Bronchial epithelial cell (primary cell): ENCODE measurements at regions not wholly inside any gene's neighbourhood (a gene's known extent, or its start where the extent isn't known, plus 50 kb on each side); places are given as distances from the start of the nearest gene placed in this dataset.

ENCODE experiments used
- DNase-seq: peaks from one replicate; pipeline ENCODE4 v3.0.0-alpha.2; 2010; ENCODE audit warnings: low read depth
- FAIRE-seq: peaks from 2 replicates; lab custom pipeline; 2011; peaks lifted over from hg19 to GRCh38; lab: Jason Lieb, UNC
- H3K27me3 ChIP-seq: 2 replicates; pipeline ENCODE4 v1.5.1; 2011; ENCODE audit warnings: low read length; ENCODE audit not compliant: control insufficient read depth, insufficient read depth
- H3K36me3 ChIP-seq: 2 replicates; pipeline ENCODE4 v1.5.1; 2011; ENCODE audit warnings: low read length; ENCODE audit not compliant: control insufficient read depth, insufficient read depth
- H3K4me3 ChIP-seq: 2 replicates; pipeline ENCODE4 v1.5.1; 2011; ENCODE audit warnings: mild to moderate bottlenecking, low read depth, low read length, control low read depth
- TF ChIP-seq, protein P1 (sequence below): IDR thresholded peaks from 2 replicates; pipeline ENCODE4 v1.5.1; 2011; ENCODE audit warnings: mild to moderate bottlenecking, moderate library complexity, low read length, control low read depth, inconsistent platforms; ENCODE audit not compliant: insufficient read depth, severe bottlenecking

DNA sequence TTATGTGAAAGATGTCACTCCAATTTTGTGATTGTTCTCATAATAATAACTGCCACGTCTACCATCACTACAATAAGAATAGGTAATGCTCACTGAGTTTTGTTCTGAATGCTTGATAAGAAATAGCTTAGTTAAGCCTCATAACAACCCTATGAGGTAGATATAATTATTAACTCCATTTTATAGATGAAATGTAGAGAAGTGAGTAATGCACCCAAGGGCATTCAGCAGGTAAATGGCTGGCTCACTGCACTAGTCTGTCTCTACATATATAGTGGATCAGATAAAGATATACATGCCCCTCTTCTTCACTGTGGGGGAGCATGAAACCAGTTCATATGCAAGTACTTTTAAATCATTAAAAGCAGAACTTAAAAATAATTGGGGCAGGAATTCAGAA lies 65.8 kb upstream of the SLC4A4 start:
- no peak for FAIRE-seq
- Histone ChIP-seq H3K36me3 (no peaks in the 10 kb centered on the region), H3K27me3 (no peaks in the 10 kb centered on the region), H3K4me3 (no peak overlapping the region)
- no peak for DNase-seq
- TF ChIP-seq, protein P1, sequence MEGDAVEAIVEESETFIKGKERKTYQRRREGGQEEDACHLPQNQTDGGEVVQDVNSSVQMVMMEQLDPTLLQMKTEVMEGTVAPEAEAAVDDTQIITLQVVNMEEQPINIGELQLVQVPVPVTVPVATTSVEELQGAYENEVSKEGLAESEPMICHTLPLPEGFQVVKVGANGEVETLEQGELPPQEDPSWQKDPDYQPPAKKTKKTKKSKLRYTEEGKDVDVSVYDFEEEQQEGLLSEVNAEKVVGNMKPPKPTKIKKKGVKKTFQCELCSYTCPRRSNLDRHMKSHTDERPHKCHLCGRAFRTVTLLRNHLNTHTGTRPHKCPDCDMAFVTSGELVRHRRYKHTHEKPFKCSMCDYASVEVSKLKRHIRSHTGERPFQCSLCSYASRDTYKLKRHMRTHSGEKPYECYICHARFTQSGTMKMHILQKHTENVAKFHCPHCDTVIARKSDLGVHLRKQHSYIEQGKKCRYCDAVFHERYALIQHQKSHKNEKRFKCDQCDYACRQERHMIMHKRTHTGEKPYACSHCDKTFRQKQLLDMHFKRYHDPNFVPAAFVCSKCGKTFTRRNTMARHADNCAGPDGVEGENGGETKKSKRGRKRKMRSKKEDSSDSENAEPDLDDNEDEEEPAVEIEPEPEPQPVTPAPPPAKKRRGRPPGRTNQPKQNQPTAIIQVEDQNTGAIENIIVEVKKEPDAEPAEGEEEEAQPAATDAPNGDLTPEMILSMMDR: no peak

DNA sequence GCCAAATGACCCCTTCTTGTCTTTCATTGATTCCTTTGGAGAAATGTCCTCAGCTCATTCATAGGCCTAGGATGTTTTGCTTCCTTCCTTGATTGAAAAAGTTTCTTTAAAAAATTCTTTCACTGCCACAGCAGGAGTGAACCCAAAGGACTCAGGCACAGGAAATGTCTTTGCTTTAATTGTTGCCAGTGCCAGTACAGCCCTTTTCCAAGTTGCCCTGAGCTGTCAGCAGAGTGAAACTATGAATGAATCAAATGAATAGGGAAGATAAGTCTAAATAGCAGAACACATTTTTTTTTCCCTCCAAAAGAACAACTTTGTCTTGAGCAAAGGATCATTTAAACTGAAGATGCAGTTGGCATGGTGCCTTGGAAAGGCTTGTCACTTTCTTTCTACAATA lies 63.8 kb upstream of the SLC4A4 start:
- TF ChIP-seq, protein P1: no peak
- DNase-seq (no peak), FAIRE-seq (no peak)
- Histone ChIP-seq H3K27me3 (no peaks in the 10 kb centered on the region), H3K36me3 (no peaks in the 10 kb centered on the region), H3K4me3 (no peak overlapping the region)

DNA sequence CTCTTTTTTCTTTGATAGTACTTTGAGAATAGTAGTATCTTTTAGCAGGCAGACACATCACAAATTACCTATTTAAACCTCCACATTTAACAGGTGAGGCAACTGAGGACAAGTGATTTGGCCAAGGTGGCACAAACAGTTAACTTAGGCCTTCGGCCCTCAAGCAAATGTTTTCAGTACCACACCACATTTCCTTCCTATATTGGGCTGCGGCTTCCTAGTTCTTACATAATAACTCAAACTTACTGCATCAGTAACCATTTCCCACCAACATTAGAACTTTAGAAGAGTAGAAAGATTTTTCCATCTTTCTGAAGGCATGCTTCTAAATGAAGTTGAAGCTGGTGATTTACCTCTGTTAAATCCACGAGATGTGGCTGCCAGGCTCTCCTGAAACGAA lies 63.2 kb upstream of the SLC4A4 start:
- no peak for DNase-seq
- Histone ChIP-seq H3K27me3 (no peaks in the 10 kb centered on the region), H3K36me3 (no peaks in the 10 kb centered on the region), H3K4me3 (no peak overlapping the region)
- FAIRE-seq: no peak
- TF ChIP-seq, protein P1: no peak

DNA sequence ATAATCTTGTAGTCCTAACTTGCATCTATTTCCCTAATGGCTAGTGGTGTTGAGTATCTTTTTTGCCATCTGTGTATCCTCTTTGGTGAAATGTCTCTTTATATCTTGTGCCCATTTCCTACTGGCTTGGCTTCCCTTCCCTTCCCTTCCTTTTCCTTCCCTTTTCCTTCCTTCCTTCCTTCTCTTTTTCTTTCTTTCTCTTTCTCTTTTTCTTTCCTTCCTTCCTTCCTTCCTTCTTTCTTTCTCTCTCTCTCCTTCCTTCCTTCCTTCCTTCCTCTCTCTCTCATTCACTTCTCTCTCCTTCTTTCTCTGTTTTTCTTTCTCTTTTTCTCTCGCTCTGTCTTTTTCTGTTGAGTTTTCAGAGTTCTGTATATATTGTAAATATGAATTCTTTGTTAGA lies 61.5 kb upstream of the SLC4A4 start:
- FAIRE-seq (no peak), DNase-seq (no peak)
- TF ChIP-seq, protein P1: no peak
- Histone ChIP-seq H3K4me3 (no peak overlapping the region), H3K27me3 (no peaks in the 10 kb centered on the region), H3K36me3 (no peaks in the 10 kb centered on the region)

DNA sequence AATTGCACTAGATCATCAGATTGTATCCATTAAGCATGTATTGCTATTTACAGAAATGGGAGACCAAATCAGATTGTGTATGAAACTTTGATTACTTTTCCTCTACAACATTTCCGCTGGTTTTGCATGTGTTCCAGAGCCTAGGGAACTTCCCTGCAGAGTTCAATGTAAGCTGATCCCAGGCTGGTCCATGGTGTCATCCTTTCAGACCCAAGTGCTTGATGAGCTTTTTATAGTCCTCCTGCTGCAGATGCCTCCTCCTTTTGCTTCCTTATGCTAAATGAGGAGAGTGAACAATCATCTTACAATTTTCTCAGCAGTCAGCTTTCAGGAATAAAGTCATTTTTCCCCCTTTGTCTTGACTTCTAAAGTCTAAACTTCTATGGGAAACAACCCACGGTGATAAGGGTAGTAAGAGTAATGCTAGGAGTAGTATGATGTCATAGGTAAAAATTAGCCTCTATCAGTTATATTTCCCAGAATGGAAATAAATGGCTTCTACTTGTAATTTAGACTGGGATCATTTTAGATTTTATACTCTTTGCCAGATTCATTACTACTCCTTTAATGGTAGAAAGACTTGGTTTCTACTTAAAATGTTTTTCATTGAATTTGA lies 55.1 kb upstream of the SLC4A4 start:
- TF ChIP-seq, protein P1: no peak
- no peak overlapping the region for H3K4me3 ChIP-seq
- DNase-seq (no peak), FAIRE-seq (no peak)
- H3K27me3 ChIP-seq: no peaks in the 10 kb centered on the region
- H3K36me3 ChIP-seq: no peaks in the 10 kb centered on the region

DNA sequence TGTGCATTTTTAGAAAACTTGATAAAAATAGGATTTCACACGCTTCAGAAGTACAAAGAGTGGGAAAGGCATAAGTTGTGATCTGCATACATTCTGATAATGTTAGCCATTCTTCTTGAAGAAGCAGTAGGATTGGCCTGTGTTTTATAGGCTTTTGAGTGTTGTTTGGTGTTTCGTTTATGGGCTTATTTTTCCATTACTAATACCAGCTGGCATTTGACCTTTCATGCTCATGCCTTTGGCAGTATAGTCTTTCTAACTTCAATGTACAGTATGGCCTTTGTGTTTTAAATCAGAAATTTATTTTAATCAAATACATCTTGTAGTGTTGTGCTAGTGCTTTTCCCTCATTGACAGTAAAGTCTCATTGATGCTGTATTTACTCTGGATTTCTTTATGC lies 51.5 kb upstream of the SLC4A4 start:
- Histone ChIP-seq H3K27me3 (no peaks in the 10 kb centered on the region), H3K36me3 (no peaks in the 10 kb centered on the region), H3K4me3 (no peak overlapping the region)
- FAIRE-seq (no peak), DNase-seq (no peak)
- TF ChIP-seq, protein P1: no peak
